RWPE1 (cell line): ENCODE measurements at regions not wholly inside any gene's neighbourhood (a gene's known extent, or its start where the extent isn't known, plus 50 kb on each side); places are given as distances from the start of the nearest gene placed in this dataset.

Experiments used
- CTCF ChIA-PET: fragments of 350-600 bp; sonication (Branson Sonifier 250); formaldehyde crosslinking; extraction: SDS; loops from one replicate; lab custom pipeline; 2021; lab: Yijun Ruan, JAX
- POLR2A ChIA-PET: fragments of 400-600 bp; formaldehyde crosslinking; extraction: SDS; loops from one replicate; lab custom pipeline; 2020; ENCODE audit warnings: antibody characterized with exemption; ENCODE audit not compliant: low non-redundant PET; lab: Yijun Ruan, JAX
- DNase-seq: peaks from one replicate; pipeline ENCODE4 v3.0.0; 2012; ENCODE audit warnings: low spot score
- H3K27ac ChIP-seq: fragments of 450-650 bp; 2 replicates; pipeline ENCODE4 v1.5.1; 2017
- TF ChIP-seq, protein P1 (sequence below): fragments of 450-650 bp; conservative IDR thresholded peaks from 2 replicates; pipeline ENCODE4 v1.5.1; 2017; ENCODE audit warnings: low read depth, mild to moderate bottlenecking

DNA sequence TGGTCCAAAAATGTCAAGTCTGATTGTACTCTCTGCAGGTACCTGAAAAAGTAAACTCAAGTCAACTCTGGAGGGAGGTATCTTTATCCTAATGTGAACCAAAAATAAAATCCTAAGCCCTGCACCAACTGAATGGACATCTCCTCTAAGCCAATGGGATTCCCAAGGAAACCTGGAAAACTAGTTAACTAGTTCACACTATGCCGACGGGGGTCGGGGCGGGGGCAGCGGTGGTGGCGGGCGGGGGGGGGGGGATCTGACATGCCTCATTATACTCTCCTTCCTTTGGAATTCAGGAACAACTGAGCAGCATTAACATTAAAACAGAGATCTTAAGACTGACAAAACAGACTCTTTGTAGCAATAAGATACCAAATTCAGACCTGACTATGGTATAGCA lies 452.6 kb upstream of the CAMK1G start:
- TF ChIP-seq, protein P1, sequence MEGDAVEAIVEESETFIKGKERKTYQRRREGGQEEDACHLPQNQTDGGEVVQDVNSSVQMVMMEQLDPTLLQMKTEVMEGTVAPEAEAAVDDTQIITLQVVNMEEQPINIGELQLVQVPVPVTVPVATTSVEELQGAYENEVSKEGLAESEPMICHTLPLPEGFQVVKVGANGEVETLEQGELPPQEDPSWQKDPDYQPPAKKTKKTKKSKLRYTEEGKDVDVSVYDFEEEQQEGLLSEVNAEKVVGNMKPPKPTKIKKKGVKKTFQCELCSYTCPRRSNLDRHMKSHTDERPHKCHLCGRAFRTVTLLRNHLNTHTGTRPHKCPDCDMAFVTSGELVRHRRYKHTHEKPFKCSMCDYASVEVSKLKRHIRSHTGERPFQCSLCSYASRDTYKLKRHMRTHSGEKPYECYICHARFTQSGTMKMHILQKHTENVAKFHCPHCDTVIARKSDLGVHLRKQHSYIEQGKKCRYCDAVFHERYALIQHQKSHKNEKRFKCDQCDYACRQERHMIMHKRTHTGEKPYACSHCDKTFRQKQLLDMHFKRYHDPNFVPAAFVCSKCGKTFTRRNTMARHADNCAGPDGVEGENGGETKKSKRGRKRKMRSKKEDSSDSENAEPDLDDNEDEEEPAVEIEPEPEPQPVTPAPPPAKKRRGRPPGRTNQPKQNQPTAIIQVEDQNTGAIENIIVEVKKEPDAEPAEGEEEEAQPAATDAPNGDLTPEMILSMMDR: no peak
- no peak overlapping the region for H3K27ac ChIP-seq
- CTCF ChIA-PET: no interaction called here
- POLR2A ChIA-PET: no interaction called here
- no peak for DNase-seq

GRCh38 chr1:209132736-209133467 lies 450.6 kb upstream of the CAMK1G start:
- H3K27ac ChIP-seq: no peak overlapping the region
- TF ChIP-seq, protein P1: no peak
- ChIA-PET CTCF (no interaction called here), POLR2A (no interaction called here)
- no peak for DNase-seq

DNA sequence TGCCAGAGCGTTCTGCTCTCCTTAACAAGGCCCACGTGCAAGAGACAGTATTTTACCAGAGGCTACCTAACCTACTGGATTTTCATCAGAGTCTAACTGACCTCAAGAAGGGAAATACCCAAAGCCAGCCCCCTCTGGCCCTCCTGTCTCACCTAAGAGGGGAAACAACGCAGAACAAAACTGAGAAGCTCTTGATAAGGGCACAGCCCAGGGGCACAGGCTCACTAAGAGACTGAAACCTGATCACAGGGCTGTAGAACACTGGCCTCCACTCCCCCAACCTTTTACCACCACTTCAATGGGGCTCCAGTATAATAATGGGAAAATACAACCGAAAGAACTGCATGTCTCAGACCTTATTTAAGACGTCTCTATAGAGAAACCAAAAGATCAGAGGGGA lies 449.5 kb upstream of the CAMK1G start:
- TF ChIP-seq, protein P1: no peak
- ChIA-PET CTCF (no interaction called here), POLR2A (no interaction called here)
- DNase-seq: no peak
- no peak overlapping the region for H3K27ac ChIP-seq

GRCh38 chr1:209143916-209144315 lies 439.6 kb upstream of the CAMK1G start:
- CTCF ChIA-PET: no interaction called here
- no peak for DNase-seq
- POLR2A ChIA-PET: no interaction called here
- TF ChIP-seq, protein P1: no peak
- no peak overlapping the region for H3K27ac ChIP-seq

DNA sequence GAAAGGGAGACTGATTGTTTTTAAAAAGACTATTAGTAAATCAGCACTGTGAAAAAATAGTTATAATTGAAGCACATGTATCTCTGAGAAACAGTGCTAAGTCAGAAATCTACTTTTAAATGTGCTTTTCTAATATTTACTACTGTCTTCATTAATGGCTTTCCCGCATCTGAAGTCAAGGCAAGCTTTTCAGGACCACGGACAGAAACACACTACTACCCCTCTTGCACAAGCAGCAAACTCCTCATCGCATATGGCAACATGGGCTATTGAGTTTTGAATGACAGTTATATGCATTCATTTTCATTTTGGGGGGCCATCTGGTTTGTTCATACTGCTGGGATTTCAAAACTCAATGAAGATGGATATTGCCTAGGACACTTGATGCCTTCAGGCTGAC lies 433.4 kb upstream of the CAMK1G start:
- H3K27ac ChIP-seq: no peak overlapping the region
- DNase-seq: peak; percentile 53
- POLR2A ChIA-PET: no interaction called here
- CTCF ChIA-PET: interaction anchor here (0.7 kb wide), 1 partner anchor 411 kb away, joined by 4 read pairs; no protein-coding TSS in a partner anchor
- TF ChIP-seq, protein P1: no peak

- no peak for DNase-seq
- no peak overlapping the region for H3K27ac ChIP-seq
- TF ChIP-seq, protein P1: no peak
- ChIA-PET CTCF (no interaction called here), POLR2A (no interaction called here)
These were observed 430.1 kb upstream of the CAMK1G start for GRCh38 chr1:209153411-209153810.
